Pancreas (tissue), 10 donors: ENCODE measurements at regions not wholly inside any gene's neighbourhood (a gene's known extent, or its start where the extent isn't known, plus 50 kb on each side); places are given as distances from the start of the nearest gene placed in this dataset.

Experiments used
- ATAC-seq, 4 donors: fragments of 200-7000 bp; cut with Tn5 transposase; one replicate each; pipeline versions ENCODE4 v1.8.0 to v1.9.1; 2020; ENCODE audit warnings: mild to moderate bottlenecking in 4 of 4, moderate library complexity in 4 of 4
- DNase-seq, 6 donors: peaks; one replicate each; pipeline ENCODE4 v3.0.0-alpha.2; 2020
- FAIRE-seq: peaks from 2 replicates; lab custom pipeline; 2012; peaks lifted over from hg19 to GRCh38; lab: Jason Lieb, UNC
- H3K27ac ChIP-seq, 4 donors: fragments of 200-600 bp; sonication (generic); 1 replicate in 3 of 4; 2 replicates in 1 of 4; pipeline versions ENCODE4 v1.5.0 to v1.8.0; 2020
- H3K27me3 ChIP-seq, 4 donors: fragments of 200-600 bp; one replicate each; pipeline ENCODE4 v1.8.0; 2021
- H3K36me3 ChIP-seq, 3 donors: fragments of 200-600 bp; sonication (generic) in 1 of 3; one replicate each; pipeline versions ENCODE4 v1.5.0 to v1.8.0; 2020 to 2021
- H3K4me1 ChIP-seq, 3 donors: fragments of 200-600 bp; one replicate each; pipeline ENCODE4 v1.8.0; 2021
- H3K4me3 ChIP-seq, 4 donors: fragments of 200-600 bp; sonication (generic) in 2 of 4; one replicate each; pipeline versions ENCODE4 v1.5.0 to v1.8.0; 2020 to 2021
- H3K9me3 ChIP-seq, 4 donors: fragments of 200-600 bp; one replicate each; pipeline ENCODE4 v1.8.0; 2021
- WGBS, 2 donors: extraction: QIAGEN DNeasy Blood & Tissue Kit; methylation state at CpG; one replicate each; pipeline ENCODE4 v1.1.7; 2013; 5-methylcytosine and 5-hydroxymethylcytosine counted together
- intact Hi-C, 3 donors: fragments of 100-400 bp; cut with DNase I; formaldehyde crosslinking; loops; one replicate each; pipeline versions ENCODE4 v1.11.1 to v1.14.2; 2022
- TF ChIP-seq, protein P1 (sequence below), 4 donors: fragments of 200-600 bp; sonication (generic) in 3 of 4; IDR thresholded peaks; one replicate each; pipeline versions ENCODE4 v1.5.0 to v1.8.0; 2021; ENCODE audit warnings: antibody characterized with exemption in 4 of 4
- donor health status: healthy with polysubstance abuse.
- donor health status: DM: no; HTN: no; CAD: no; lungs with moderate emphysema.
- donor health status: DM: no; HTN: no; CAD: no.
- donor health status: control.
- donor health status: control.
- donor health status: Bipolar disorder and iron deficiency.
- donor health status: DM: yes; HTN: yes; CAD: no.
- donor health status: DM: no; HTN: no; CAD: no.
- donor health status: DM: no; HTN: no; CAD: no.
- donor health status: DM: yes; HTN: yes; CAD: no.

DNA sequence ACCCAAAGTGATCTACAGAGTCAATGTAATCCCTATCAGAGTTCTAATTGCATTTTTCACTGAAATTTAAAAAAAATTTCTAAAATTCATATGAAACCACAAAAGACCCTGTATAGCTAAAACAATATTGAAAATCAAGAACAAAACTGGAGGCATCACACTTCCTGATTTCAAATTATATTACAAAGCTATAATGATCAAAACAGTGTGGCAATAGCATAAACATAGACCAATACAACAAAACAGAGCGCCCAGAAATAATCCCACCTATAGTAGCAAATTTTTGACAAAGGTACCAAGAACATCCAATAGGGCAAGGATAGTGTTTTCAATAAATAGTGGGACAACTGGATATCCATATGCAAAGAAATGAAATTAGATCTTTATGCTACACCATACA lies 59.4 kb upstream of the PRKG2 start:
- WGBS, 2 donors, result 82 to 83% methylated on average over 1 of the region's 1 CpG
- TF ChIP-seq, protein P1, sequence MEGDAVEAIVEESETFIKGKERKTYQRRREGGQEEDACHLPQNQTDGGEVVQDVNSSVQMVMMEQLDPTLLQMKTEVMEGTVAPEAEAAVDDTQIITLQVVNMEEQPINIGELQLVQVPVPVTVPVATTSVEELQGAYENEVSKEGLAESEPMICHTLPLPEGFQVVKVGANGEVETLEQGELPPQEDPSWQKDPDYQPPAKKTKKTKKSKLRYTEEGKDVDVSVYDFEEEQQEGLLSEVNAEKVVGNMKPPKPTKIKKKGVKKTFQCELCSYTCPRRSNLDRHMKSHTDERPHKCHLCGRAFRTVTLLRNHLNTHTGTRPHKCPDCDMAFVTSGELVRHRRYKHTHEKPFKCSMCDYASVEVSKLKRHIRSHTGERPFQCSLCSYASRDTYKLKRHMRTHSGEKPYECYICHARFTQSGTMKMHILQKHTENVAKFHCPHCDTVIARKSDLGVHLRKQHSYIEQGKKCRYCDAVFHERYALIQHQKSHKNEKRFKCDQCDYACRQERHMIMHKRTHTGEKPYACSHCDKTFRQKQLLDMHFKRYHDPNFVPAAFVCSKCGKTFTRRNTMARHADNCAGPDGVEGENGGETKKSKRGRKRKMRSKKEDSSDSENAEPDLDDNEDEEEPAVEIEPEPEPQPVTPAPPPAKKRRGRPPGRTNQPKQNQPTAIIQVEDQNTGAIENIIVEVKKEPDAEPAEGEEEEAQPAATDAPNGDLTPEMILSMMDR (IDR thresholded peaks at IDR 0.05), result no peak
- no peaks in the 10 kb centered on the region for H3K36me3 ChIP-seq
- H3K27me3 ChIP-seq, result no peaks in the 10 kb centered on the region
- no peak overlapping the region for H3K4me3 ChIP-seq
- intact Hi-C loops, result no loop called here
- H3K9me3 ChIP-seq, result no peaks in the 10 kb centered on the region
- H3K27ac ChIP-seq, result no peak overlapping the region
- no peak for ATAC-seq
- FAIRE-seq, result no peak
- DNase-seq, result no peak
- H3K4me1 ChIP-seq, result no peaks in the 10 kb centered on the region

DNA sequence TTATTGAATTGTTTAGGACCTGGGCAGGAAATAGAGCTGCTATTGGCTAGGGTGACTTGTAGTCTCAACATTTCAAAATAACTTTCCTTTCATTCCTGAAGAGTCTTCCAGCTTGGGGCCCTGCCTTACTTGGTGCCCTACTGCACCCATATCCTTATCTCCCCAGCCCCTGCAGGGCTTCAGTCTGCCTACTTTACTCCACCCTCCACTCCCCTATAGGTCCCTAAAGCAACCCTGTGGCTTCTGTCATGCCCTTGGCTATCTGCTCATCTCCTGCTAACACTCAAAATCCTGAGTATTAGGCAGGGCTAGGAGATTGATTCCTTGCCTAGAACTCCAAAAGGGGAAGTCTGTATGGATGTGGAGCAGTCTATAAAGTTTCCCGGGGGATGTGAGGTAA lies 57.6 kb upstream of the PRKG2 start:
- no peak for ATAC-seq
- DNase-seq, result no peak
- intact Hi-C loops, result no loop called here
- Histone ChIP-seq H3K4me3 (no peak overlapping the region), H3K9me3 (no peaks in the 10 kb centered on the region), H3K36me3 (no peaks in the 10 kb centered on the region), H3K27me3 (no peaks in the 10 kb centered on the region), H3K4me1 (no peaks in the 10 kb centered on the region), H3K27ac (no peak overlapping the region)
- 77 to 82% methylated on average over 1 of the region's 1 CpG for WGBS, 2 donors
- TF ChIP-seq, protein P1 (IDR thresholded peaks at IDR 0.05), result no peak
- no peak for FAIRE-seq
